Osteoblast (primary cell): ENCODE measurements at regions not wholly inside any gene's neighbourhood (a gene's known extent, or its start where the extent isn't known, plus 50 kb on each side); places are given as distances from the start of the nearest gene placed in this dataset.
A peak's percentile ranks its signal among the peaks of the same experiment; 100 is the strongest.

Experiments used
- DNase-seq: peaks from one replicate; pipeline ENCODE4 v3.0.0; 2011; ENCODE audit warnings: low spot score, mixed read lengths; ENCODE audit not compliant: insufficient read length; ENCODE audit errors: missing footprints
- H2AFZ ChIP-seq: 2 replicates; pipeline ENCODE4 v1.6.0; 2011; ENCODE audit warnings: mild to moderate bottlenecking, low read length
- H3K27ac ChIP-seq: 2 replicates; pipeline ENCODE4 v1.5.1; 2011; ENCODE audit warnings: mild to moderate bottlenecking, low read depth, low read length, moderate library complexity
- H3K27me3 ChIP-seq: 2 replicates; pipeline ENCODE4 v1.6.0; 2012; ENCODE audit warnings: mild to moderate bottlenecking, control low read depth, inconsistent platforms, low read length, moderate library complexity; ENCODE audit not compliant: insufficient read depth
- H3K36me3 ChIP-seq: 2 replicates; pipeline ENCODE4 v1.5.1; 2011; ENCODE audit warnings: mild to moderate bottlenecking, low read length, control low read depth, moderate library complexity; ENCODE audit not compliant: insufficient read depth
- H3K4me1 ChIP-seq: 2 replicates; pipeline ENCODE4 v1.5.1; 2011; ENCODE audit warnings: mild to moderate bottlenecking, low read length, control low read depth, moderate library complexity; ENCODE audit not compliant: insufficient read depth
- H3K4me2 ChIP-seq: 2 replicates; pipeline ENCODE4 v1.6.0; 2011; ENCODE audit warnings: mild to moderate bottlenecking, low read length; ENCODE audit not compliant: insufficient read depth
- H3K4me3 ChIP-seq: fragments of 200-600 bp; sonication (generic); 3 replicates; pipeline ENCODE4 v1.5.1; 2012; ENCODE audit warnings: mild to moderate bottlenecking, low read length, inconsistent platforms; ENCODE audit not compliant: insufficient read depth
- H3K79me2 ChIP-seq: 2 replicates; pipeline ENCODE4 v1.6.0; 2012; ENCODE audit warnings: mild to moderate bottlenecking, low read length, control low read depth, inconsistent platforms; ENCODE audit not compliant: insufficient read depth
- H3K9me3 ChIP-seq: 2 replicates; pipeline ENCODE4 v1.5.1; 2011; ENCODE audit warnings: low read depth, low read length, control low read depth
- H4K20me1 ChIP-seq: 2 replicates; pipeline ENCODE4 v1.6.0; 2012; ENCODE audit warnings: mild to moderate bottlenecking, low read length, control low read depth; ENCODE audit not compliant: insufficient read depth
- CTCF ChIP-seq: IDR thresholded peaks from 2 replicates; pipeline ENCODE4 v1.5.1; 2011; ENCODE audit warnings: mild to moderate bottlenecking, low read depth, low read length, moderate library complexity; ENCODE audit errors: extremely low read depth

GRCh38 chr11:130613396-130613795 is 165.0 kb downstream of the ADAMTS15 start:
- Histone ChIP-seq H3K79me2 (no peaks in the 10 kb centered on the region), H3K4me3 (no peak overlapping the region), H3K36me3 (no peaks in the 10 kb centered on the region), H3K4me2 (no peak overlapping the region), H3K9me3 (peaks cover 3% of the 10 kb centered on the region), H3K27ac (peak overlapping the region; percentile 93), H2AFZ (no peak overlapping the region), H3K27me3 (peaks cover 5% of the 10 kb centered on the region), H3K4me1 (peaks cover 32% of the 10 kb centered on the region), H4K20me1 (no peaks in the 10 kb centered on the region)
- TF ChIP-seq CTCF, result no peak
- no peak for DNase-seq

GRCh38 chr11:130614591-130614990 is 166.1 kb downstream of the ADAMTS15 start:
- no peak overlapping the region for H2AFZ ChIP-seq
- no peak overlapping the region for H3K27ac ChIP-seq
- DNase-seq, result no peak
- H3K79me2 ChIP-seq, result no peaks in the 10 kb centered on the region
- H3K36me3 ChIP-seq, result no peaks in the 10 kb centered on the region
- H3K4me1 ChIP-seq, result peaks cover 26% of the 10 kb centered on the region
- H3K4me3 ChIP-seq, result no peak overlapping the region
- TF ChIP-seq CTCF, result no peak
- H3K9me3 ChIP-seq, result peaks cover 3% of the 10 kb centered on the region
- peaks cover 6% of the 10 kb centered on the region for H3K27me3 ChIP-seq
- no peaks in the 10 kb centered on the region for H4K20me1 ChIP-seq
- no peak overlapping the region for H3K4me2 ChIP-seq

- H3K9me3 ChIP-seq, result peaks cover 3% of the 10 kb centered on the region
- no peak overlapping the region for H3K4me2 ChIP-seq
- peaks cover 20% of the 10 kb centered on the region for H3K4me1 ChIP-seq
- TF ChIP-seq CTCF, result no peak
- H2AFZ ChIP-seq, result no peak overlapping the region
- no peaks in the 10 kb centered on the region for H4K20me1 ChIP-seq
- no peaks in the 10 kb centered on the region for H3K79me2 ChIP-seq
- H3K27ac ChIP-seq, result no peak overlapping the region
- H3K36me3 ChIP-seq, result no peaks in the 10 kb centered on the region
- no peak for DNase-seq
- H3K27me3 ChIP-seq, result peaks cover 6% of the 10 kb centered on the region
- no peak overlapping the region for H3K4me3 ChIP-seq
Measured at GRCh38 chr11:130615561-130615960, 167.1 kb downstream of the ADAMTS15 start.

GRCh38 chr11:130616573-130616972 is 168.1 kb downstream of the ADAMTS15 start:
- Histone ChIP-seq H3K27me3 (peaks cover 6% of the 10 kb centered on the region), H3K36me3 (no peaks in the 10 kb centered on the region), H2AFZ (no peak overlapping the region), H3K4me3 (no peak overlapping the region), H3K27ac (no peak overlapping the region), H4K20me1 (no peaks in the 10 kb centered on the region), H3K79me2 (no peaks in the 10 kb centered on the region), H3K4me1 (peaks cover 14% of the 10 kb centered on the region), H3K4me2 (no peak overlapping the region), H3K9me3 (peaks cover 3% of the 10 kb centered on the region)
- no peak for TF ChIP-seq CTCF
- no peak for DNase-seq
